GM23248 (cell line): ENCODE measurements at regions not wholly inside any gene's neighbourhood (a gene's known extent, or its start where the extent isn't known, plus 50 kb on each side); places are given as distances from the start of the nearest gene placed in this dataset.

ENCODE experiments used
- EZH2 ChIP-seq: fragments of 200-600 bp; sonication (generic); IDR thresholded peaks from 2 replicates; pipeline ENCODE4 v1.6.1; 2018; ENCODE audit warnings: antibody characterized with exemption, mild to moderate bottlenecking; ENCODE audit not compliant: insufficient read depth, poor library complexity, severe bottlenecking
- EZH2phosphoT487 ChIP-seq: fragments of 200-600 bp; sonication (generic); IDR thresholded peaks from 2 replicates; pipeline ENCODE4 v1.6.1; 2018; ENCODE audit warnings: antibody characterized with exemption, moderate library complexity, mild to moderate bottlenecking, low read depth; ENCODE audit not compliant: insufficient read depth

GRCh38 chr5:116736671-116737070, 162.0 kb upstream of the SEMA6A start:
- TF ChIP-seq EZH2: no peak
- TF ChIP-seq EZH2phosphoT487: no peak
